CD4-positive, CD25-positive, alpha-beta regulatory T cell (primary cell): ENCODE measurements at regions not wholly inside any gene's neighbourhood (a gene's known extent, or its start where the extent isn't known, plus 50 kb on each side); places are given as distances from the start of the nearest gene placed in this dataset.

ENCODE experiments used
- ATAC-seq, 2 donors: fragments of 150-1000 bp; cut with Tn5 transposase; one replicate each; pipeline ENCODE4 v1.10.0; 2021; ENCODE audit warnings: low read depth in 2 of 2, moderate number of reproducible peaks in 2 of 2, moderate library complexity in 1 of 2
- DNase-seq, 3 donors: peaks; one replicate each; pipeline versions ENCODE4 v3.0.0 to v3.0.0-alpha.2; 2012 to 2022; ENCODE audit warnings: mixed read lengths in 1 of 3
- H3K27ac ChIP-seq: one replicate; pipeline ENCODE4 v1.7.0; 2013; ENCODE audit warnings: mild to moderate bottlenecking, low read length; ENCODE audit not compliant: insufficient read depth, poor library complexity, severe bottlenecking
- H3K27me3 ChIP-seq: one replicate; pipeline ENCODE4 v1.7.0; 2013; ENCODE audit warnings: low read length; ENCODE audit not compliant: control insufficient read depth, insufficient read depth
- H3K36me3 ChIP-seq: one replicate; pipeline ENCODE4 v1.7.0; 2013; ENCODE audit warnings: mild to moderate bottlenecking, low read length, moderate library complexity; ENCODE audit not compliant: control insufficient read depth, insufficient read depth
- H3K4me1 ChIP-seq: 2 replicates; pipeline ENCODE4 v1.7.0; 2013; ENCODE audit warnings: mild to moderate bottlenecking, low read length; ENCODE audit not compliant: insufficient read depth, control insufficient read depth, poor library complexity, severe bottlenecking
- H3K4me3 ChIP-seq: one replicate; pipeline ENCODE4 v1.7.0; 2013; ENCODE audit warnings: low read depth, mild to moderate bottlenecking, low read length, moderate library complexity
- H3K9me3 ChIP-seq, 2 experiments: 1 replicate in 1 of 2; 2 replicates in 1 of 2; pipeline ENCODE4 v1.7.0; 2013; ENCODE audit warnings: low read length in 2 of 2, mild to moderate bottlenecking in 1 of 2, moderate library complexity in 1 of 2; ENCODE audit not compliant: control insufficient read depth in 2 of 2
- H3K27ac Mint-ChIP-seq, 3 donors: one replicate each; pipeline ENCODE4 v1.8.0; 2020 to 2022; ENCODE audit warnings: mild to moderate bottlenecking in 3 of 3, mixed read lengths in 3 of 3, moderate library complexity in 2 of 3
- H3K27me3 Mint-ChIP-seq: one replicate; pipeline ENCODE4 v1.8.0; 2022; ENCODE audit warnings: mild to moderate bottlenecking, mixed read lengths
- H3K36me3 Mint-ChIP-seq: one replicate; pipeline ENCODE4 v1.8.0; 2020; ENCODE audit warnings: mixed read lengths
- H3K4me1 Mint-ChIP-seq, 4 donors: one replicate each; pipeline ENCODE4 v1.8.0; 2020 to 2022; ENCODE audit warnings: mixed read lengths in 4 of 4, mild to moderate bottlenecking in 1 of 4
- H3K4me3 Mint-ChIP-seq, 4 donors: one replicate each; pipeline ENCODE4 v1.8.0; 2020 to 2022; ENCODE audit warnings: mild to moderate bottlenecking in 4 of 4, mixed read lengths in 4 of 4, moderate library complexity in 3 of 4
- H3K9me3 Mint-ChIP-seq, 7 donors: one replicate each; pipeline ENCODE4 v1.8.0; 2020 to 2022; ENCODE audit warnings: mixed read lengths in 7 of 7, mild to moderate bottlenecking in 3 of 7, moderate library complexity in 2 of 7

- no peaks in the 10 kb centered on the region for H3K27me3 Mint-ChIP-seq
- Histone ChIP-seq H3K4me1 (no peaks in the 10 kb centered on the region), H3K27ac (no peak overlapping the region), H3K4me3 (no peak overlapping the region), H3K9me3 (no peaks in the 10 kb centered on the region), H3K27me3 (no peaks in the 10 kb centered on the region), H3K36me3 (no peaks in the 10 kb centered on the region)
- H3K4me3 Mint-ChIP-seq = no peak overlapping the region
- no peak overlapping the region for H3K27ac Mint-ChIP-seq
- peaks cover 0 to 10% (median 4%) of the 10 kb centered on the region in 7 donors for H3K9me3 Mint-ChIP-seq
- ATAC-seq (no peak), DNase-seq (no peak)
- no peaks in the 10 kb centered on the region for H3K36me3 Mint-ChIP-seq
- H3K4me1 Mint-ChIP-seq = no peaks in the 10 kb centered on the region
Observed at GRCh38 chr9:107999890-108000289, 510.3 kb upstream of the KLF4 start.

GRCh38 chr9:107999011-107999410 is 509.4 kb upstream of the KLF4 start:
- no peak overlapping the region for H3K27ac ChIP-seq
- no peaks in the 10 kb centered on the region for H3K4me1 ChIP-seq
- no peaks in the 10 kb centered on the region for H3K9me3 ChIP-seq
- H3K4me3 Mint-ChIP-seq = no peak overlapping the region
- no peak overlapping the region for H3K4me3 ChIP-seq
- no peaks in the 10 kb centered on the region for H3K36me3 Mint-ChIP-seq
- H3K27me3 ChIP-seq = no peaks in the 10 kb centered on the region
- no peak for ATAC-seq
- peaks cover 0 to 10% (median 4%) of the 10 kb centered on the region in 7 donors for H3K9me3 Mint-ChIP-seq
- H3K4me1 Mint-ChIP-seq = no peaks in the 10 kb centered on the region
- no peaks in the 10 kb centered on the region for H3K27me3 Mint-ChIP-seq
- H3K36me3 ChIP-seq = no peaks in the 10 kb centered on the region
- no peak overlapping the region for H3K27ac Mint-ChIP-seq
- no peak for DNase-seq

GRCh38 chr9:107994648-107995047 is 505.1 kb upstream of the KLF4 start:
- H3K4me1 Mint-ChIP-seq = no peaks in the 10 kb centered on the region
- H3K36me3 Mint-ChIP-seq = no peaks in the 10 kb centered on the region
- DNase-seq = no peak
- H3K4me1 ChIP-seq = no peaks in the 10 kb centered on the region
- peaks cover 0 to 4% (median 0%) of the 10 kb centered on the region in 7 donors for H3K9me3 Mint-ChIP-seq
- no peaks in the 10 kb centered on the region for H3K27me3 ChIP-seq
- H3K27ac ChIP-seq = no peak overlapping the region
- ATAC-seq = no peak
- no peak overlapping the region for H3K4me3 ChIP-seq
- no peaks in the 10 kb centered on the region for H3K9me3 ChIP-seq
- no peaks in the 10 kb centered on the region for H3K36me3 ChIP-seq
- H3K27me3 Mint-ChIP-seq = no peaks in the 10 kb centered on the region
- no peak overlapping the region for H3K27ac Mint-ChIP-seq
- no peak overlapping the region for H3K4me3 Mint-ChIP-seq

- DNase-seq (no peak), ATAC-seq (no peak)
- Histone ChIP-seq H3K27me3 (no peaks in the 10 kb centered on the region), H3K9me3 (no peaks in the 10 kb centered on the region), H3K4me1 (no peaks in the 10 kb centered on the region), H3K36me3 (no peaks in the 10 kb centered on the region), H3K27ac (no peak overlapping the region), H3K4me3 (no peak overlapping the region)
- Mint-ChIP-seq H3K27ac (no peak overlapping the region), H3K9me3 (peaks cover 0 to 10% (median 0%) of the 10 kb centered on the region in 7 donors), H3K4me3 (no peak overlapping the region), H3K4me1 (no peaks in the 10 kb centered on the region), H3K27me3 (no peaks in the 10 kb centered on the region), H3K36me3 (no peaks in the 10 kb centered on the region)
Observed at GRCh38 chr9:107992271-107992670, 502.7 kb upstream of the KLF4 start.

- no peak for ATAC-seq
- no peaks in the 10 kb centered on the region for H3K36me3 ChIP-seq
- H3K9me3 ChIP-seq = no peaks in the 10 kb centered on the region
- no peaks in the 10 kb centered on the region for H3K4me1 ChIP-seq
- no peak for DNase-seq
- no peak overlapping the region for H3K27ac ChIP-seq
- Mint-ChIP-seq H3K9me3 (peaks cover 0 to 10% (median 0%) of the 10 kb centered on the region in 7 donors), H3K4me3 (no peak overlapping the region), H3K27me3 (no peaks in the 10 kb centered on the region), H3K27ac (no peak overlapping the region), H3K36me3 (no peaks in the 10 kb centered on the region), H3K4me1 (no peaks in the 10 kb centered on the region)
- no peaks in the 10 kb centered on the region for H3K27me3 ChIP-seq
- H3K4me3 ChIP-seq = no peak overlapping the region
Observed at GRCh38 chr9:107991581-107991980, 502.0 kb upstream of the KLF4 start.

GRCh38 chr9:107989544-107989943 is 500.0 kb upstream of the KLF4 start:
- Histone ChIP-seq H3K9me3 (no peaks in the 10 kb centered on the region), H3K4me1 (no peaks in the 10 kb centered on the region), H3K4me3 (no peak overlapping the region), H3K36me3 (no peaks in the 10 kb centered on the region), H3K27ac (no peak overlapping the region), H3K27me3 (no peaks in the 10 kb centered on the region)
- Mint-ChIP-seq H3K4me1 (no peaks in the 10 kb centered on the region), H3K36me3 (no peaks in the 10 kb centered on the region), H3K27ac (no peak overlapping the region), H3K4me3 (no peak overlapping the region), H3K9me3 (peaks cover 0 to 12% (median 0%) of the 10 kb centered on the region in 7 donors), H3K27me3 (no peaks in the 10 kb centered on the region)
- no peak for DNase-seq
- ATAC-seq = no peak

- Mint-ChIP-seq H3K27me3 (no peaks in the 10 kb centered on the region), H3K27ac (no peak overlapping the region), H3K4me1 (no peaks in the 10 kb centered on the region), H3K9me3 (peaks cover 0 to 13% (median 0%) of the 10 kb centered on the region in 7 donors), H3K36me3 (no peaks in the 10 kb centered on the region), H3K4me3 (no peak overlapping the region)
- Histone ChIP-seq H3K9me3 (no peaks in the 10 kb centered on the region), H3K36me3 (no peaks in the 10 kb centered on the region), H3K4me1 (no peaks in the 10 kb centered on the region), H3K27me3 (no peaks in the 10 kb centered on the region), H3K27ac (no peak overlapping the region), H3K4me3 (no peak overlapping the region)
- ATAC-seq = no peak
- DNase-seq = no peak
Observed at GRCh38 chr9:107989099-107989498, 499.5 kb upstream of the KLF4 start.

GRCh38 chr9:107984956-107985355 is 495.4 kb upstream of the KLF4 start:
- no peak for DNase-seq
- Mint-ChIP-seq H3K27ac (no peak overlapping the region), H3K36me3 (no peaks in the 10 kb centered on the region), H3K27me3 (no peaks in the 10 kb centered on the region), H3K4me1 (no peaks in the 10 kb centered on the region), H3K9me3 (peaks cover 0 to 13% (median 3%) of the 10 kb centered on the region in 7 donors), H3K4me3 (no peak overlapping the region)
- Histone ChIP-seq H3K9me3 (no peaks in the 10 kb centered on the region), H3K36me3 (no peaks in the 10 kb centered on the region), H3K27me3 (no peaks in the 10 kb centered on the region), H3K4me3 (no peak overlapping the region), H3K4me1 (no peaks in the 10 kb centered on the region), H3K27ac (no peak overlapping the region)
- ATAC-seq = no peak
